ENCODE measurements at regions not wholly inside any gene's neighbourhood (a gene's known extent, or its start where the extent isn't known, plus 50 kb on each side); places are given as distances from the start of the nearest gene placed in this dataset.
A peak's percentile ranks its signal among the peaks of the same experiment; 100 is the strongest.

DNA sequence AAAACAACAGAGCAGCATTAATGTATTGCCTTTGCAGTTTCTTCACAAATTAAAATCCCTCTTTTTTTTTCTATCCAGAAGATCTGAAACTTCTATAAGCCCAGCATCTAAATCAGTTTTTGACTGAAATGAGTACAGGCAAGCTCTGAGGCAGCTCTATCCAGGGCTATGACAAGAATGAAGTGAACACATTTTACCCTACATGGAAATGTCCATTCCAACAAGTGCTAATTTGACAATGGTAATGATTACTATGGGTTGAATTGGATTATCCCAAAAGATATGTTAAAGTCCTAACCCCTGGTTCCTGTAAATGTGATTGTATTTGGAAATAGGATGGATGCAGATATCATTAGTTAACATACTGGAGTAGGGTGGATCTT lies 115.7 kb downstream of the RPL22L1 start:
- ATAC-seq, result no peak
- no peak for DNase-seq
- peaks cover 0 to 14% (median 7%) of the 10 kb centered on the region in 3 donors for H3K4me1 ChIP-seq
- FAIRE-seq, result no peak
- TF ChIP-seq, protein P1, sequence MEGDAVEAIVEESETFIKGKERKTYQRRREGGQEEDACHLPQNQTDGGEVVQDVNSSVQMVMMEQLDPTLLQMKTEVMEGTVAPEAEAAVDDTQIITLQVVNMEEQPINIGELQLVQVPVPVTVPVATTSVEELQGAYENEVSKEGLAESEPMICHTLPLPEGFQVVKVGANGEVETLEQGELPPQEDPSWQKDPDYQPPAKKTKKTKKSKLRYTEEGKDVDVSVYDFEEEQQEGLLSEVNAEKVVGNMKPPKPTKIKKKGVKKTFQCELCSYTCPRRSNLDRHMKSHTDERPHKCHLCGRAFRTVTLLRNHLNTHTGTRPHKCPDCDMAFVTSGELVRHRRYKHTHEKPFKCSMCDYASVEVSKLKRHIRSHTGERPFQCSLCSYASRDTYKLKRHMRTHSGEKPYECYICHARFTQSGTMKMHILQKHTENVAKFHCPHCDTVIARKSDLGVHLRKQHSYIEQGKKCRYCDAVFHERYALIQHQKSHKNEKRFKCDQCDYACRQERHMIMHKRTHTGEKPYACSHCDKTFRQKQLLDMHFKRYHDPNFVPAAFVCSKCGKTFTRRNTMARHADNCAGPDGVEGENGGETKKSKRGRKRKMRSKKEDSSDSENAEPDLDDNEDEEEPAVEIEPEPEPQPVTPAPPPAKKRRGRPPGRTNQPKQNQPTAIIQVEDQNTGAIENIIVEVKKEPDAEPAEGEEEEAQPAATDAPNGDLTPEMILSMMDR (IDR thresholded peaks at IDR 0.05), result no peak
- H3K27ac ChIP-seq, result no peak overlapping the region
- H3K9me3 ChIP-seq, result no peaks in the 10 kb centered on the region
- H3K4me3 ChIP-seq, result no peak overlapping the region
- H3K27me3 ChIP-seq, result no peaks in the 10 kb centered on the region
- H3K36me3 ChIP-seq, result no peaks in the 10 kb centered on the region
- intact Hi-C loops (cut with DNase I), result no loop called here

DNA sequence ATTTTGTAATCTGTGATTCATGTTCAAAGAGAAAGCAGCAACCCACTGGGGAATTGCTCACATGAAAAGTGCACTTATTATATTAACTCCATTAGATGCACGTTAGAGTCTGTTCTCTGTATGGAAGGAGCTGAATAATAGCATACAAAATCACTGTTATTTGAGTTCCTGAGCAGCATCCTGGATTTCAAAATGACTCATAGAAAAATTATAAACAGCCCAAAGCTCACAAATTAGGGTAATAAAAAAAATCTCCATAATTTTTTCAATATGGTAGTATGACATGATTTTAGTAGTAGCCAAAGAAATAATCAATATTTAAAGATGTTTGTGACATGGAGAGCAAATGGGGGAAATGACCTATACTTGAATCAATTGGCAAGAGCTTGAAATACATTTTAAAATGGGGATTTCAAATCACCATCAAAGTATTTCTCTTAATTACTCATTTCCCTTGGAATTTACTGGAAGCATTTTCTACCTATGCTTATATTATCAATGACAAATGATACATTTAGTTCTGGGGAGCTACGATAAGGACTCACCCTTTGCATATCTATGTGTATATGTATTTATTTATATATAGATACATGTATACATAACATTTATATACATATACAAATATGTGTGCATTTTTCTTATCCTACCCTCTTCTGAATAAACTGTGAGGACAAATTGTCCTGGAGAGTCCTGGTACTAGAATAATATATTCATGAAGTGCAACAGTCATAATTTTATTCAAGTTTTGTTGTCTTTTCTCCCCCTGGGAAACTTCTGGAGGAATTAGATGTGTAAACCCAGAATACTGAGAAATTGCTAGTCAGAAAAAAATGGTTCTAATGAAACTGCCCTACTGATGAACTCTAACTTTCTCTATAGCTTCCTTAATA lies 116.3 kb downstream of the RPL22L1 start:
- FAIRE-seq (no peak), ATAC-seq (no peak), DNase-seq (no peak)
- Histone ChIP-seq H3K9me3 (no peaks in the 10 kb centered on the region), H3K27me3 (no peaks in the 10 kb centered on the region), H3K4me3 (no peak overlapping the region), H3K4me1 (peaks cover 0 to 14% (median 7%) of the 10 kb centered on the region in 3 donors), H3K36me3 (no peaks in the 10 kb centered on the region), H3K27ac (no peak overlapping the region)
- TF ChIP-seq, protein P1 (IDR thresholded peaks at IDR 0.05), result no peak
- intact Hi-C loops (cut with DNase I), result no loop called here
- WGBS, 2 donors, result 86% methylated on average over 2 of the region's 2 CpGs

DNA sequence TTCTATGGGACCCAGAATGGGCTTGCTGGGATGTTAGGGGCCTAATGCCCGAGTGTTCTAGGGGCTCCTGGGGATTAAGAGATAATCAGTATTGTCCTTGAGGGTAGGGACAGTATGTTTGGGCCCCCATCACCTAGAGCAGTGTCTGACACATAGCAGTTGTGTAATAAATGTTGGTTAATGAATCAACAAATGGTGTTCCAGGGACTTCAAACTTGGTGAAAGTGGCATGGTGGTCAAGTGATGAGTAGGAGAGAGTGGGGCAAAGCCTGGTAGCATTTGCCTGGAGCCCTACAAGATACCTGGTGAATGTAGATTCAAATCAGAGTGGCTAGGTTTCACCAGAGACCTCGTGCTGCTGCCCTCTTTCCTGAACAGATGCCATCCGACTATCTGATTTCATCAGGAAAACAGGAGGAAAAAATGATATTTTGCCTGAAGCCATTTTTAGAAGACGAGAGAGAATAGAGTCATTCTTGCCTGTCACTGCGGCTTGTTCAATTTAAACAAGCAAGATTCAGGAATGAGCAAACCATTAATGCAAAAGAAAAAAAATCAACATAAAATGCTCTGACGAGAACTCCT lies 117.3 kb downstream of the RPL22L1 start:
- H3K27me3 ChIP-seq, result no peaks in the 10 kb centered on the region
- H3K27ac ChIP-seq, result no peak overlapping the region
- WGBS, 2 donors, result 89 to 96% methylated on average over 6 of the region's 6 CpGs
- intact Hi-C loops (cut with DNase I), result no loop called here
- peak in 1 of 4 donors; percentile 19 for ATAC-seq
- TF ChIP-seq, protein P1 (IDR thresholded peaks at IDR 0.05), result no peak
- H3K9me3 ChIP-seq, result no peaks in the 10 kb centered on the region
- DNase-seq, result no peak
- FAIRE-seq, result no peak
- H3K4me3 ChIP-seq, result no peak overlapping the region
- peaks cover 0 to 14% (median 7%) of the 10 kb centered on the region in 3 donors for H3K4me1 ChIP-seq
- H3K36me3 ChIP-seq, result no peaks in the 10 kb centered on the region

DNA sequence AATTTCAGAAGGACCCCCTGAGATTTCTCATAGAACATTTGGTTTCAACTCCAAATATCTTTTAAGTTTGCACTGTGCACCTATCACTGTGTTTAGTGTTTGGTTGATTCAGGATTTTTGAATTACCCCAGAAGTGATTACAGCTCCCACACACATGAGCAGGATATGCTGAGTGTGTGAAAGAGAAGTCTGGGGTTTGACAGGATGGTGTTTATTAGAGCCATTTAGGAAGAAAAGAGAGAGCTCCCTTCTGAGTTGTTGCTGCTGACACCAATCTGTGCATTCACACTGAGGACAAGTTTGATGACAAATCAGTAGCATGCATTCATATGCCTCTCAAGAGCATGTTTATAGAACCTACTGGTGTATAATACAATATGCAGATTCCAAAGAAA lies 118.1 kb downstream of the RPL22L1 start:
- FAIRE-seq (no peak), ATAC-seq (peak; percentile 21 to 67 (median 47))
- no peaks in the 10 kb centered on the region for H3K27me3 ChIP-seq

More for the DNA sequence above, 118.1 kb downstream of the RPL22L1 start:
- intact Hi-C loops (cut with DNase I), result no loop called here
- DNase-seq, result no peak
- TF ChIP-seq, protein P1 (IDR thresholded peaks at IDR 0.05), result no peak
- Histone ChIP-seq H3K36me3 (no peaks in the 10 kb centered on the region), H3K4me1 (peaks cover 0 to 14% (median 7%) of the 10 kb centered on the region in 3 donors), H3K4me3 (no peak overlapping the region), H3K27ac (peak overlapping the region in 1 of 4 donors; percentile 13), H3K9me3 (no peaks in the 10 kb centered on the region)
